H1 (cell line): ENCODE measurements at regions not wholly inside any gene's neighbourhood (a gene's known extent, or its start where the extent isn't known, plus 50 kb on each side); places are given as distances from the start of the nearest gene placed in this dataset.

Experiments
- CTCF ChIA-PET: fragments of 300-600 bp; sonication (Branson Sonifier 250); formaldehyde crosslinking; loops from one replicate; lab custom pipeline; 2021; ENCODE audit not compliant: partially characterized antibody; lab: Charles Lee
- POLR2A ChIA-PET: fragments of 300-600 bp; sonication (Branson Sonifier 250); formaldehyde crosslinking; loops from one replicate; lab custom pipeline; 2021; ENCODE audit warnings: inconsistent platforms; ENCODE audit not compliant: partially characterized antibody; lab: Charles Lee
- DNase-seq, 2 experiments: peaks; one replicate each; pipeline versions ENCODE4 v3.0.0 to v3.0.0-alpha.2; 2010 to 2022; ENCODE audit warnings: low spot score in 2 of 2, low read depth in 1 of 2, mixed read lengths in 1 of 2
- FAIRE-seq: peaks from 2 replicates; lab custom pipeline; 2011; peaks lifted over from hg19 to GRCh38; lab: Jason Lieb, UNC
- H2AFZ ChIP-seq: 2 replicates; pipeline ENCODE4 v1.8.1; 2012; ENCODE audit warnings: low read length, inconsistent platforms
- H2AK5ac ChIP-seq: 2 replicates; pipeline ENCODE4 v1.6.1; 2013; ENCODE audit warnings: low read depth, low read length
- H2BK120ac ChIP-seq: replicated peaks from 2 replicates; pipeline ENCODE3; 2013; ENCODE audit warnings: low read depth, low read length, inconsistent platforms
- H2BK12ac ChIP-seq: 2 replicates; pipeline ENCODE4 v1.6.1; 2013; ENCODE audit warnings: low read depth, low read length
- H2BK15ac ChIP-seq: 2 replicates; pipeline ENCODE4 v1.6.1; 2013; ENCODE audit warnings: low read length
- H2BK20ac ChIP-seq: 2 replicates; pipeline ENCODE4 v1.6.1; 2013; ENCODE audit warnings: low read length
- H2BK5ac ChIP-seq: 2 replicates; pipeline ENCODE4 v1.6.1; 2013; ENCODE audit warnings: low read depth, low read length
- H3K14ac ChIP-seq: 2 replicates; pipeline ENCODE4 v1.6.1; 2013; ENCODE audit warnings: inconsistent platforms; ENCODE audit not compliant: insufficient read length
- H3K18ac ChIP-seq: 2 replicates; pipeline ENCODE4 v1.6.1; 2013; ENCODE audit warnings: low read length; ENCODE audit errors: extremely low read depth
- H3K23ac ChIP-seq: 2 replicates; pipeline ENCODE4 v1.6.1; 2013; ENCODE audit warnings: inconsistent platforms; ENCODE audit not compliant: insufficient read length
- H3K23me2 ChIP-seq: 2 replicates; pipeline ENCODE4 v1.6.1; 2013; ENCODE audit warnings: low read depth, low read length
- H3K27ac ChIP-seq: 2 replicates; pipeline ENCODE4 v1.6.1; 2011; ENCODE audit warnings: low read depth, low read length, inconsistent platforms
- H3K27me3 ChIP-seq, 4 experiments: replicated peaks in 1 of 4; 1 replicate in 1 of 4; 2 replicates in 3 of 4; pipeline versions ENCODE4 v1.6.1 to v1.8.1; 2011 to 2013; ENCODE audit warnings: low read length in 3 of 4, mild to moderate bottlenecking in 3 of 4, inconsistent platforms in 2 of 4, mixed read lengths in 2 of 4, moderate library complexity in 1 of 4; ENCODE audit not compliant: control insufficient read depth in 3 of 4, insufficient read depth in 3 of 4; ENCODE audit errors: extremely low read depth in 1 of 4
- H3K36me3 ChIP-seq, 4 experiments: 2 replicates each; pipeline versions ENCODE4 v1.6.1 to v1.8.1; 2011 to 2013; ENCODE audit warnings: mild to moderate bottlenecking in 4 of 4, low read length in 3 of 4, moderate library complexity in 2 of 4, control low read depth in 1 of 4, inconsistent platforms in 1 of 4; ENCODE audit not compliant: insufficient read depth in 4 of 4, control insufficient read depth in 2 of 4
- H3K4ac ChIP-seq: replicated peaks from 2 replicates; pipeline ENCODE3; 2013; ENCODE audit warnings: low read length, low read depth, mixed read lengths, inconsistent platforms; ENCODE audit not compliant: insufficient read length
- H3K4me1 ChIP-seq, 4 experiments: replicated peaks in 1 of 4; 1 replicate in 1 of 4; 2 replicates in 3 of 4; pipeline versions ENCODE4 v1.6.1 to v1.8.1; 2011 to 2013; ENCODE audit warnings: low read length in 3 of 4, inconsistent platforms in 2 of 4, mixed read lengths in 1 of 4; ENCODE audit not compliant: insufficient read depth in 4 of 4, control insufficient read depth in 3 of 4
- H3K4me2 ChIP-seq, 2 experiments: 2 replicates each; pipeline versions ENCODE4 v1.6.1 to v1.8.1; 2011 to 2013; ENCODE audit warnings: low read depth in 2 of 2, low read length in 2 of 2, control low read depth in 1 of 2, inconsistent platforms in 1 of 2, mild to moderate bottlenecking in 1 of 2; ENCODE audit not compliant: insufficient read depth in 1 of 2
- H3K4me3 ChIP-seq, 4 experiments: fragments of 200-600, 300-600 bp in 1 of 4; sonication (generic), shearing (Covaris generic), sonication (Bioruptor Twin) in 1 of 4; 2 replicates each; pipeline versions ENCODE4 v1.5.1 to v1.8.1; 2011 to 2016; ENCODE audit warnings: low read length in 4 of 4, low read depth in 3 of 4, control low read depth in 2 of 4, inconsistent platforms in 2 of 4, mild to moderate bottlenecking in 2 of 4, mixed read lengths in 1 of 4, moderate library complexity in 1 of 4; ENCODE audit not compliant: insufficient read depth in 2 of 4; ENCODE audit errors: extremely low read depth in 1 of 4
- H3K56ac ChIP-seq: replicated peaks from 2 replicates; pipeline ENCODE3; 2013; ENCODE audit warnings: low read depth, mild to moderate bottlenecking, mixed read lengths, low read length, inconsistent platforms; ENCODE audit not compliant: insufficient read length
- H3K79me1 ChIP-seq: 2 replicates; pipeline ENCODE4 v1.6.1; 2013; ENCODE audit warnings: low read depth, low read length, control low read depth
- H3K79me2 ChIP-seq, 2 experiments: 2 replicates each; pipeline versions ENCODE4 v1.6.1 to v1.8.1; 2012 to 2013; ENCODE audit warnings: low read length in 2 of 2, mild to moderate bottlenecking in 2 of 2, inconsistent platforms in 1 of 2; ENCODE audit not compliant: insufficient read depth in 2 of 2, control insufficient read depth in 1 of 2
- H3K9ac ChIP-seq, 4 experiments: replicated peaks in 1 of 4; 1 replicate in 1 of 4; 2 replicates in 3 of 4; pipeline versions ENCODE4 v1.6.1 to v1.8.1; 2011 to 2013; ENCODE audit warnings: low read depth in 3 of 4, low read length in 3 of 4, control low read depth in 2 of 4, mild to moderate bottlenecking in 2 of 4, moderate library complexity in 2 of 4, inconsistent platforms in 1 of 4; ENCODE audit errors: extremely low read depth in 1 of 4
- H3K9me3 ChIP-seq, 2 experiments: 2 replicates each; pipeline versions ENCODE4 v1.6.1 to v1.8.1; 2012 to 2013; ENCODE audit warnings: mild to moderate bottlenecking in 2 of 2, moderate library complexity in 2 of 2, control low read depth in 1 of 2, inconsistent platforms in 1 of 2, low read depth in 1 of 2, low read length in 1 of 2, mixed read lengths in 1 of 2; ENCODE audit not compliant: insufficient read depth in 2 of 2
- H4K20me1 ChIP-seq, 2 experiments: replicated peaks in 1 of 2; 2 replicates each; pipeline versions ENCODE3 to v1.8.1; 2011 to 2013; ENCODE audit warnings: inconsistent platforms in 2 of 2, low read length in 2 of 2, mild to moderate bottlenecking in 1 of 2; ENCODE audit not compliant: insufficient read depth in 2 of 2, control insufficient read depth in 1 of 2
- H4K5ac ChIP-seq: 2 replicates; pipeline ENCODE4 v1.6.1; 2013; ENCODE audit warnings: low read length, low read depth, mixed read lengths, inconsistent platforms; ENCODE audit not compliant: insufficient read length
- H4K8ac ChIP-seq: 2 replicates; pipeline ENCODE4 v1.8.0; 2013; ENCODE audit warnings: mild to moderate bottlenecking, moderate library complexity, low read length, inconsistent platforms; ENCODE audit not compliant: insufficient read depth; ENCODE audit errors: extremely low read depth
- H4K91ac ChIP-seq: replicated peaks from 2 replicates; pipeline ENCODE3; 2013; ENCODE audit warnings: low read length, mixed read lengths, inconsistent platforms; ENCODE audit not compliant: insufficient read length
- ATF3 ChIP-seq: IDR thresholded peaks from 2 replicates; pipeline ENCODE4 v1.6.1; 2011; ENCODE audit warnings: low read depth, mild to moderate bottlenecking, low read length; ENCODE audit not compliant: insufficient read depth
- BCL11A ChIP-seq, 2 experiments: IDR thresholded peaks; one replicate each; pipeline ENCODE4 v1.6.1; 2011; ENCODE audit warnings: low read depth in 2 of 2, low read length in 2 of 2, mild to moderate bottlenecking in 2 of 2
- CBX8 ChIP-seq: fragments of 300-800, 300-1000 bp; sonication (generic); IDR thresholded peaks from 2 replicates; pipeline ENCODE4 v1.7.1; 2016; ENCODE audit warnings: low read depth, low read length, borderline replicate concordance
- CHD2 ChIP-seq: IDR thresholded peaks from 2 replicates; pipeline ENCODE4 v1.6.1; 2012; ENCODE audit warnings: low read length, improper control_type of control experiment
- CREB1 ChIP-seq: IDR thresholded peaks from 2 replicates; pipeline ENCODE4 v1.6.1; 2012; ENCODE audit warnings: inconsistent platforms
- E2F6 ChIP-seq: IDR thresholded peaks from 2 replicates; pipeline ENCODE4 v1.6.1; 2012; ENCODE audit warnings: inconsistent platforms
- GABPA ChIP-seq: IDR thresholded peaks from 2 replicates; pipeline ENCODE4 v1.6.1; 2011; ENCODE audit warnings: mild to moderate bottlenecking, low read length, moderate library complexity, borderline replicate concordance; ENCODE audit not compliant: insufficient read depth
- JUND ChIP-seq: IDR thresholded peaks from 2 replicates; pipeline ENCODE4 v1.6.1; 2011; ENCODE audit warnings: mild to moderate bottlenecking, improper control_type of control experiment, low read length
- RBBP5 ChIP-seq: IDR thresholded peaks from 2 replicates; pipeline ENCODE4 v1.7.1; 2012; ENCODE audit warnings: low read depth, mild to moderate bottlenecking, inconsistent platforms, low read length, moderate library complexity, borderline replicate concordance
- RNF2 ChIP-seq: fragments of 200-900, 300-1000 bp; sonication (generic); IDR thresholded peaks from 2 replicates; pipeline ENCODE4 v1.7.1; 2016; ENCODE audit warnings: borderline replicate concordance, low read depth, mild to moderate bottlenecking, antibody characterized with exemption, low read length; ENCODE audit not compliant: poor library complexity, severe bottlenecking; ENCODE audit errors: missing control alignments
- SUZ12 ChIP-seq: fragments of 200-600 bp; sonication (generic); IDR thresholded peaks from 2 replicates; pipeline ENCODE4 v1.6.1; 2012; ENCODE audit warnings: mild to moderate bottlenecking, inconsistent platforms, low read length, moderate library complexity, mixed read lengths
- USF2 ChIP-seq: IDR thresholded peaks from 2 replicates; pipeline ENCODE4 v1.6.1; 2011; ENCODE audit warnings: low read length, improper control_type of control experiment
- YY1 ChIP-seq: IDR thresholded peaks from 2 replicates; pipeline ENCODE4 v1.6.1; 2011; ENCODE audit warnings: low read depth, mild to moderate bottlenecking, low read length
- WGBS, 2 experiments: shearing (Covaris generic) in 1 of 2; methylation state at CpG; one replicate each; pipeline versions ENCODE4 v1.1.6 to v1.1.7; 2013 to 2015; ENCODE audit warnings: low lambda C conversion rate in 2 of 2, mixed read lengths in 2 of 2, inconsistent platforms in 1 of 2, low coverage in 1 of 2, missing lambda C conversion rate in 1 of 2; ENCODE audit not compliant: insufficient replicate concordance in 2 of 2, insufficient coverage in 1 of 2, insufficient read length in 1 of 2; ENCODE audit errors: extremely low coverage in 1 of 2, missing lambda C conversion rate in 1 of 2; 5-methylcytosine and 5-hydroxymethylcytosine counted together

GRCh38 chr2:222360146-222360545 lies 61.3 kb upstream of the PAX3 start:
- Histone ChIP-seq H4K91ac (no peak overlapping the region), H2BK12ac (no peak overlapping the region), H3K4me1 (no peaks in the 10 kb centered on the region), H2BK5ac (no peak overlapping the region), H4K8ac (no peak overlapping the region), H3K79me1 (no peaks in the 10 kb centered on the region), H4K5ac (no peak overlapping the region), H2AK5ac (no peak overlapping the region)
- no peak for TF ChIP-seq BCL11A (IDR thresholded peaks at IDR 0.05; ENCODE audit: low read depth in 2 of 2, low read length in 2 of 2)
- no peak for TF ChIP-seq YY1
- TF ChIP-seq GABPA = no peak
- TF ChIP-seq USF2 = no peak
- TF ChIP-seq E2F6 = no peak
- TF ChIP-seq CBX8 = no peak
- TF ChIP-seq CREB1 = no peak
- no peak for TF ChIP-seq RNF2
- TF ChIP-seq SUZ12 = no peak
- no peak for TF ChIP-seq ATF3
- no peak for TF ChIP-seq RBBP5
- no peak for TF ChIP-seq CHD2
- no peak for TF ChIP-seq JUND
- TF ChIP-seq, all 59 proteins: peak for 0
- no peak overlapping the region for H3K27ac ChIP-seq
- H3K18ac ChIP-seq = no peak overlapping the region
- FAIRE-seq (no peak), DNase-seq (no peak)
- H2BK20ac ChIP-seq = no peak overlapping the region
- WGBS, 2 experiments = 81% methylated on average over 4 of the region's 4 CpGs; no CpG with 5 or more reads in 1 of the 2 experiments
- ChIA-PET POLR2A (no interaction called here), CTCF (interaction anchor here (1.6 kb wide), 1 partner anchor 202 kb away, joined by 4 read pairs; no protein-coding TSS in a partner anchor)
- no peaks in the 10 kb centered on the region for H3K36me3 ChIP-seq
- no peak overlapping the region for H3K9ac ChIP-seq
- H2BK120ac ChIP-seq = no peak overlapping the region
- H3K27me3 ChIP-seq = no peaks in the 10 kb centered on the region
- no peaks in the 10 kb centered on the region for H3K9me3 ChIP-seq
- no peaks in the 10 kb centered on the region for H3K79me2 ChIP-seq
- H4K20me1 ChIP-seq = no peaks in the 10 kb centered on the region
- no peak overlapping the region for H3K4me3 ChIP-seq
- H3K4me2 ChIP-seq = no peak overlapping the region
- H3K4ac ChIP-seq = no peak overlapping the region
- H3K23me2 ChIP-seq = no peaks in the 10 kb centered on the region
- H3K14ac ChIP-seq = no peak overlapping the region
- H3K23ac ChIP-seq = no peak overlapping the region
- H2AFZ ChIP-seq = no peak overlapping the region
- H2BK15ac ChIP-seq = no peak overlapping the region
- no peak overlapping the region for H3K56ac ChIP-seq
